Left renal pelvis (tissue), 4 donors: ENCODE measurements at regions not wholly inside any gene's neighbourhood (a gene's known extent, or its start where the extent isn't known, plus 50 kb on each side); places are given as distances from the start of the nearest gene placed in this dataset.
"Not testable (repeated sequence)": the region's sequence is repeated elsewhere in the genome, so short reads cannot be mapped to it uniquely, and the experiment has no call there.

Source experiments
- DNase-seq, 4 donors: peaks; one replicate each; pipeline ENCODE4 v3.0.0-alpha.2; 2013; ENCODE audit warnings: low read depth in 4 of 4, low spot score in 3 of 4

GRCh38 chr2:120511536-120511935 lies 165.6 kb downstream of the INHBB start:
- no peak for DNase-seq

- DNase-seq, result no peak
Measured at GRCh38 chr2:120511947-120512710, 166.2 kb downstream of the INHBB start.

- DNase-seq, result no peak
Measured at GRCh38 chr2:120513776-120514357, 167.9 kb downstream of the INHBB start.

GRCh38 chr2:120514521-120514920 lies 168.6 kb downstream of the INHBB start:
- no peak for DNase-seq

- not testable (repeated sequence) for DNase-seq
Measured at GRCh38 chr2:120515066-120515758, 169.3 kb downstream of the INHBB start.

GRCh38 chr2:120515759-120516678 lies 170.1 kb downstream of the INHBB start:
- no peak for DNase-seq

- DNase-seq, result no peak
Measured at GRCh38 chr2:120516679-120517314, 170.9 kb downstream of the INHBB start.

GRCh38 chr2:120517751-120518469 lies 172.0 kb downstream of the INHBB start:
- DNase-seq, result no peak

GRCh38 chr2:120518819-120519218 lies 172.9 kb downstream of the INHBB start:
- no peak for DNase-seq

- DNase-seq, result no peak
Measured at GRCh38 chr2:120519469-120519868, 173.5 kb downstream of the INHBB start.

GRCh38 chr2:120520454-120520853 lies 174.5 kb downstream of the INHBB start:
- DNase-seq, result no peak

GRCh38 chr2:120520929-120521912 lies 175.3 kb downstream of the INHBB start:
- DNase-seq, result no peak

- no peak for DNase-seq
Measured at GRCh38 chr2:120522151-120522751, 176.3 kb downstream of the INHBB start.

- DNase-seq, result no peak
Measured at GRCh38 chr2:120523766-120524165, 177.8 kb downstream of the INHBB start.

- DNase-seq, result no peak
Measured at GRCh38 chr2:120524174-120524573, 178.2 kb downstream of the INHBB start.

GRCh38 chr2:120525056-120526046 lies 179.4 kb downstream of the INHBB start:
- no peak for DNase-seq

GRCh38 chr2:120526047-120526562 lies 180.2 kb downstream of the INHBB start:
- no peak for DNase-seq
